Testis (tissue), 2 donors: ENCODE measurements at regions not wholly inside any gene's neighbourhood (a gene's known extent, or its start where the extent isn't known, plus 50 kb on each side); places are given as distances from the start of the nearest gene placed in this dataset.
A peak's percentile ranks its signal among the peaks of the same experiment; 100 is the strongest.

ENCODE experiments used
- DNase-seq: peaks from one replicate; pipeline ENCODE4 v3.0.0-alpha.2; 2019
- H3K27ac ChIP-seq, 2 donors: fragments of 200-600 bp; sonication (generic); one replicate each; pipeline ENCODE4 v1.5.1; 2019
- H3K27me3 ChIP-seq: fragments of 200-600 bp; sonication (generic); one replicate; pipeline ENCODE4 v1.5.1; 2019
- H3K36me3 ChIP-seq: fragments of 200-600 bp; sonication (generic); one replicate; pipeline ENCODE4 v1.5.1; 2017; ENCODE audit warnings: low read depth; ENCODE audit errors: missing control alignments
- H3K4me1 ChIP-seq: fragments of 200-600 bp; sonication (generic); one replicate; pipeline ENCODE4 v1.5.1; 2019
- H3K4me3 ChIP-seq, 2 donors: fragments of 200-600 bp; sonication (generic); one replicate each; pipeline ENCODE4 v1.5.1; 2017 to 2019
- H3K9me3 ChIP-seq: fragments of 200-600 bp; sonication (generic); one replicate; pipeline ENCODE4 v1.5.1; 2017
- POLR2A ChIP-seq: fragments of 450-650 bp; IDR thresholded peaks from one replicate; pipeline ENCODE4 v1.6.1; 2017; ENCODE audit warnings: antibody characterized with exemption, mild to moderate bottlenecking, moderate library complexity
- WGBS, 2 donors: methylation state at CpG; one replicate each; pipeline ENCODE4 v1.1.5; 2018; 5-methylcytosine and 5-hydroxymethylcytosine counted together
- intact Hi-C: fragments of 100-400 bp; cut with DNase I; formaldehyde crosslinking; loops from one replicate; pipeline ENCODE4 v1.15.1; 2023; ENCODE audit warnings: low total_unique reads
- TF ChIP-seq, protein P1 (sequence below), 3 experiments: fragments of 450-650 bp in 2 of 3; fragments of 200-600 bp in 1 of 3; sonication (generic) in 1 of 3; IDR thresholded peaks; one replicate each; pipeline ENCODE4 v1.5.1; 2016 to 2019; ENCODE audit warnings: antibody characterized with exemption in 3 of 3, mild to moderate bottlenecking in 2 of 3, moderate library complexity in 1 of 3

DNA sequence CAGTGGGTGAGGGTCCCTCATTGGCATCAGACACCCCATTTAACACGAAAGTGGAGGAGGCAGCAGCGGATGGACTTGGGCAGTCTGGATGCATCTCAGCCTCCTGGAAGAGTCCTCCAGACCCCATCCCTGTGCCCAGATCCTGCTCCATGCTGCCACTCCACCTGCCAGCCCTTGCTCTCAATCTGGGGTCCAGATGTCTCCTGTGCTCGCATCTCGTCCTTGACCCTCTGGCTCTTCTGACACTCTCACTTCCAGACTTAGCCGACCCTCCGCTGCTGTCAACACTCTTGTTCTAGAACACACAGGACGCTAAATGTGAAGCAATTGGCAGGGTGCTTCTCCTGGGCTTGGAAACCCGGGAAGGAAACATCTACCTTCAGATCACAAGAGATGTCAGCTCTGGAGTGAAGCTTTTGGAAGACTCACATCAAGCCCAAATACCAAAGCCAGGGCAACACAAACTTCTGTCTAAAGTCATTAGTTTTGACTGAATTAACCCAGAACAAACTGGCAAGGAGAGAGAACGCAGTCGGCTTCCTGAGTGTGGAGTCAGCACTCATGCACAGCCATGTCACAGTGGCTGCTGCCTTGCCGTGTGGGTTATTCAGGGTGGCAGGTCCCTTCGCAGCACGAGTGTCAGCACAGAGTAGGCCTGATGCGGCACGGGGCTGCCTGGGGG is 379.1 kb downstream of the TCERG1L start:
- 79 to 80% methylated on average over 15 of the region's 15 CpGs for WGBS, 2 donors
- H3K4me1 ChIP-seq: peaks cover 15% of the 10 kb centered on the region
- no peaks in the 10 kb centered on the region for H3K9me3 ChIP-seq
- DNase-seq: no peak
- H3K27ac ChIP-seq: no peak overlapping the region
- H3K36me3 ChIP-seq: no peaks in the 10 kb centered on the region
- intact Hi-C loops: no loop called here
- H3K4me3 ChIP-seq: no peak overlapping the region
- TF ChIP-seq, protein P1, sequence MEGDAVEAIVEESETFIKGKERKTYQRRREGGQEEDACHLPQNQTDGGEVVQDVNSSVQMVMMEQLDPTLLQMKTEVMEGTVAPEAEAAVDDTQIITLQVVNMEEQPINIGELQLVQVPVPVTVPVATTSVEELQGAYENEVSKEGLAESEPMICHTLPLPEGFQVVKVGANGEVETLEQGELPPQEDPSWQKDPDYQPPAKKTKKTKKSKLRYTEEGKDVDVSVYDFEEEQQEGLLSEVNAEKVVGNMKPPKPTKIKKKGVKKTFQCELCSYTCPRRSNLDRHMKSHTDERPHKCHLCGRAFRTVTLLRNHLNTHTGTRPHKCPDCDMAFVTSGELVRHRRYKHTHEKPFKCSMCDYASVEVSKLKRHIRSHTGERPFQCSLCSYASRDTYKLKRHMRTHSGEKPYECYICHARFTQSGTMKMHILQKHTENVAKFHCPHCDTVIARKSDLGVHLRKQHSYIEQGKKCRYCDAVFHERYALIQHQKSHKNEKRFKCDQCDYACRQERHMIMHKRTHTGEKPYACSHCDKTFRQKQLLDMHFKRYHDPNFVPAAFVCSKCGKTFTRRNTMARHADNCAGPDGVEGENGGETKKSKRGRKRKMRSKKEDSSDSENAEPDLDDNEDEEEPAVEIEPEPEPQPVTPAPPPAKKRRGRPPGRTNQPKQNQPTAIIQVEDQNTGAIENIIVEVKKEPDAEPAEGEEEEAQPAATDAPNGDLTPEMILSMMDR (IDR thresholded peaks at IDR 0.05): no peak
- no peak for TF ChIP-seq POLR2A
- no peaks in the 10 kb centered on the region for H3K27me3 ChIP-seq

- TF ChIP-seq POLR2A: no peak
- TF ChIP-seq, protein P1 (IDR thresholded peaks at IDR 0.05): no peak
- intact Hi-C loops: no loop called here
- Histone ChIP-seq H3K36me3 (no peaks in the 10 kb centered on the region), H3K27me3 (no peaks in the 10 kb centered on the region), H3K27ac (no peak overlapping the region), H3K4me1 (peaks cover 15% of the 10 kb centered on the region), H3K4me3 (no peak overlapping the region), H3K9me3 (no peaks in the 10 kb centered on the region)
- DNase-seq: no peak
- WGBS, 2 donors: 91% methylated on average over 5 of the region's 5 CpGs
Measured at GRCh38 chr10:130933008-130933390, 378.5 kb downstream of the TCERG1L start.

DNA sequence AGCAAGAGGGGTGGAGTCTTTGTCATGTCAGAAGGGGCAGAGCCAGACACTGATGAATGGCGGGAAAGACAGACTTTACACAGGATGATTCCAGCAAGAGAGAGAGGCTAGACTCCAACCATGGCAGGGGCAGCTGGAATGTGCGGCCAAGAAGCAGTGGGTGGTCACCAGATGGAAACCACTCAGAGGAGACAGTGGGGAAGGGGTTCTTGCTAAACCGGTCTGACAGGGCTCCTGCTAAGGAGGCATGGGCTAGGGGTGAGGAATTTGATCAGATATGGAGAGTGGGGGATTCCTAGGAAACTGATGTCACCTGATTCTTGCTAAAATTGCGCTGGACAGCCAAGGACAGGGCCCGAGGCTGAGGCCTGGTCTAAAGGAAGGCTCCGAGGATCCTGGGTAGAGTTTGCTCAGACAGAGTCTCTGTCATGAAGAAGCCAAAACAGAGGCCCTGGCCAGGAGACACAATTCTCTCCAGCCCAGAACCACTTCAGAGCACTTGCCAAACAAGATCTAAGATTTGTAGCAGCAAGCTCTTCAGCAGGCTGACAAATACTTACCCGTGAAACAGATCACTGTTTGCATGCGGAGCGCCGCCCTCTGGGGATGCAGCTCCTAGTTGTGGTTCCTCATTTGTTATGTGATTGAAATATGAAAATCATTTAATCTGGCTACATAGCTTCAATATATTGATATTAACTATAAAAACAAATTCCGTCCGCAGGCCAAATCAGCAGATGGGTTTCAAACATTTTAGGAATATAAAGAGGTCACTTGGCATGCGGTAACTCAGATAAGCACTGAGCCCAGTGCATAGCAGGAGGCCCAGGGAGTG is 377.0 kb downstream of the TCERG1L start:
- TF ChIP-seq, protein P1 (IDR thresholded peaks at IDR 0.05): no peak
- no peak for TF ChIP-seq POLR2A
- WGBS, 2 donors: 68 to 73% methylated on average over 12 to 13 of the region's 13 CpGs
- H3K36me3 ChIP-seq: no peaks in the 10 kb centered on the region
- no peaks in the 10 kb centered on the region for H3K9me3 ChIP-seq
- peaks cover 15% of the 10 kb centered on the region for H3K4me1 ChIP-seq
- H3K27me3 ChIP-seq: no peaks in the 10 kb centered on the region
- H3K4me3 ChIP-seq: no peak overlapping the region
- H3K27ac ChIP-seq: no peak overlapping the region
- peak; percentile 38 for DNase-seq
- intact Hi-C loops: no loop called here

DNA sequence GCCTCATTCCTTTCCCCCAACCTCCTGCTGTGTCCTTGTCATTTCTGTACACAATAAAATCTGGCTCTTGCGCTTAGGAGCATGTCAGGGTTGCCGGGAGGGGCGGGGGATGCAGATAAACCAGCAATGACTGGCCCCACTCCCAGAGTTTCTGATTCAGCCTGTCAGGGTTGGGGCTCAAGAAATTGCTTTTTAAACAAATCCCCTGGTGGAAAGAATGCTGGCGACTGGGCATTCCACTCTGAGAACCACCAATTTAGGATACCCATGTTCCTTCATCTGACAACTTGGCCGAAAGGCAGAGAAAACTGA is 376.4 kb downstream of the TCERG1L start:
- TF ChIP-seq POLR2A: no peak
- TF ChIP-seq, protein P1 (IDR thresholded peaks at IDR 0.05): no peak
- H3K36me3 ChIP-seq: no peaks in the 10 kb centered on the region
- 50 to 71% methylated on average over 5 of the region's 5 CpGs for WGBS, 2 donors
- no peak overlapping the region for H3K4me3 ChIP-seq
- intact Hi-C loops: no loop called here
- peaks cover 15% of the 10 kb centered on the region for H3K4me1 ChIP-seq
- peak; percentile 33 for DNase-seq
- H3K27me3 ChIP-seq: no peaks in the 10 kb centered on the region
- H3K27ac ChIP-seq: no peak overlapping the region
- H3K9me3 ChIP-seq: no peaks in the 10 kb centered on the region
